Loucy (cell line): ENCODE measurements at regions not wholly inside any gene's neighbourhood (a gene's known extent, or its start where the extent isn't known, plus 50 kb on each side); places are given as distances from the start of the nearest gene placed in this dataset.

Source experiments
- H2AFZ ChIP-seq: fragments of 200-600 bp; sonication (generic); 2 replicates; pipeline ENCODE4 v1.6.0; 2016; ENCODE audit warnings: antibody characterized with exemption, mild to moderate bottlenecking, low read length, moderate library complexity
- H3F3A ChIP-seq: fragments of 200-600 bp; 2 replicates; pipeline ENCODE4 v1.6.0; 2016; ENCODE audit warnings: antibody characterized with exemption, low read depth, mild to moderate bottlenecking
- H3K27me3 ChIP-seq: fragments of 200-600 bp; sonication (generic); 2 replicates; pipeline ENCODE4 v1.6.1; 2014; ENCODE audit warnings: low read length, mild to moderate bottlenecking; ENCODE audit not compliant: insufficient read depth, poor library complexity, severe bottlenecking
- H3K36me3 ChIP-seq: fragments of 200-600 bp; sonication (generic); 2 replicates; pipeline ENCODE4 v1.6.1; 2016; ENCODE audit warnings: low read length; ENCODE audit not compliant: insufficient read depth
- H3K4me1 ChIP-seq: fragments of 200-600 bp; sonication (generic); 2 replicates; pipeline ENCODE4 v1.5.1; 2014; ENCODE audit warnings: low read length, mild to moderate bottlenecking; ENCODE audit not compliant: insufficient read depth, poor library complexity, severe bottlenecking
- H3K4me2 ChIP-seq: fragments of 200-600 bp; sonication (generic); 2 replicates; pipeline ENCODE4 v1.6.0; 2014; ENCODE audit warnings: antibody characterized with exemption, low read length, low read depth, mild to moderate bottlenecking; ENCODE audit not compliant: poor library complexity, severe bottlenecking
- H3K4me3 ChIP-seq: fragments of 200-600 bp; sonication (generic); 2 replicates; pipeline ENCODE4 v1.5.1; 2014; ENCODE audit warnings: low read length, mild to moderate bottlenecking, mixed read lengths; ENCODE audit not compliant: poor library complexity, severe bottlenecking
- H3K79me2 ChIP-seq: fragments of 200-600 bp; sonication (generic); 2 replicates; pipeline ENCODE4 v1.6.1; 2014; ENCODE audit warnings: low read length; ENCODE audit not compliant: insufficient read depth
- H3K9ac ChIP-seq: fragments of 200-600 bp; sonication (generic); 2 replicates; pipeline ENCODE4 v1.6.0; 2014; ENCODE audit warnings: mild to moderate bottlenecking, low read depth, low read length, moderate library complexity; ENCODE audit not compliant: poor library complexity, severe bottlenecking
- H3K9me2 ChIP-seq: fragments of 200-600 bp; sonication (generic); replicated peaks from 2 replicates; pipeline ENCODE4 v1.6.1; 2016; ENCODE audit warnings: low read depth, low read length, mixed read lengths
- H3K9me3 ChIP-seq: fragments of 200-600 bp; sonication (generic); 2 replicates; pipeline ENCODE4 v1.6.1; 2014; ENCODE audit warnings: mild to moderate bottlenecking, antibody characterized with exemption, low read length, low read depth; ENCODE audit not compliant: insufficient read depth
- H4K20me1 ChIP-seq: fragments of 200-600 bp; sonication (generic); 2 replicates; pipeline ENCODE4 v1.6.0; 2014; ENCODE audit warnings: antibody characterized with exemption, low read length, mild to moderate bottlenecking; ENCODE audit not compliant: insufficient read depth, poor library complexity, severe bottlenecking
- CTCF ChIP-seq: fragments of 200-600 bp; sonication (generic); conservative IDR thresholded peaks from 2 replicates; pipeline ENCODE4 v1.5.1; 2014; ENCODE audit warnings: mild to moderate bottlenecking, antibody characterized with exemption, low read length
- EZH2phosphoT487 ChIP-seq: fragments of 200-600 bp; IDR thresholded peaks from 2 replicates; pipeline ENCODE4 v1.6.1; 2018; ENCODE audit warnings: antibody characterized with exemption, mild to moderate bottlenecking, moderate library complexity, borderline replicate concordance

- Histone ChIP-seq H3K9me3 (no peaks in the 10 kb centered on the region), H3F3A (no peaks in the 10 kb centered on the region), H3K79me2 (no peaks in the 10 kb centered on the region), H3K36me3 (no peaks in the 10 kb centered on the region), H3K4me2 (no peak overlapping the region), H3K4me1 (no peaks in the 10 kb centered on the region), H2AFZ (no peak overlapping the region), H3K4me3 (no peak overlapping the region), H3K27me3 (no peaks in the 10 kb centered on the region), H3K9me2 (no peaks in the 10 kb centered on the region), H4K20me1 (no peaks in the 10 kb centered on the region), H3K9ac (no peak overlapping the region)
- TF ChIP-seq EZH2phosphoT487 (no peak), CTCF (no peak)
These were observed 1411.2 kb upstream of the TMEM132C start for GRCh38 chr12:126855768-126856167.

GRCh38 chr12:126856958-126857357, 1410.0 kb upstream of the TMEM132C start:
- no peak overlapping the region for H3K4me3 ChIP-seq
- H2AFZ ChIP-seq = no peak overlapping the region
- no peak for TF ChIP-seq EZH2phosphoT487
- no peak for TF ChIP-seq CTCF
- H3K9me3 ChIP-seq = no peaks in the 10 kb centered on the region
- H3K27me3 ChIP-seq = no peaks in the 10 kb centered on the region
- H3K9ac ChIP-seq = no peak overlapping the region
- H3F3A ChIP-seq = no peaks in the 10 kb centered on the region
- no peaks in the 10 kb centered on the region for H4K20me1 ChIP-seq
- no peak overlapping the region for H3K4me2 ChIP-seq
- H3K4me1 ChIP-seq = no peaks in the 10 kb centered on the region
- no peaks in the 10 kb centered on the region for H3K36me3 ChIP-seq
- no peaks in the 10 kb centered on the region for H3K79me2 ChIP-seq
- H3K9me2 ChIP-seq = no peaks in the 10 kb centered on the region

GRCh38 chr12:126858560-126858959, 1408.4 kb upstream of the TMEM132C start:
- no peak overlapping the region for H2AFZ ChIP-seq
- no peak for TF ChIP-seq EZH2phosphoT487
- no peak for TF ChIP-seq CTCF
- H3K36me3 ChIP-seq = no peaks in the 10 kb centered on the region
- H3K27me3 ChIP-seq = no peaks in the 10 kb centered on the region
- no peak overlapping the region for H3K9ac ChIP-seq
- no peak overlapping the region for H3K4me2 ChIP-seq
- no peaks in the 10 kb centered on the region for H3F3A ChIP-seq
- no peaks in the 10 kb centered on the region for H3K79me2 ChIP-seq
- H3K4me3 ChIP-seq = no peak overlapping the region
- H3K9me3 ChIP-seq = no peaks in the 10 kb centered on the region
- H3K9me2 ChIP-seq = no peaks in the 10 kb centered on the region
- no peaks in the 10 kb centered on the region for H3K4me1 ChIP-seq
- no peaks in the 10 kb centered on the region for H4K20me1 ChIP-seq
